Tibial artery (tissue), 4 donors: ENCODE measurements at regions not wholly inside any gene's neighbourhood (a gene's known extent, or its start where the extent isn't known, plus 50 kb on each side); places are given as distances from the start of the nearest gene placed in this dataset.

Experiments used
- DNase-seq, 2 donors: peaks; one replicate each; pipeline ENCODE4 v3.0.0-alpha.2; 2019
- H3K27ac ChIP-seq, 2 donors: fragments of 200-600 bp; sonication (generic) in 1 of 2; 1 replicate in 1 of 2; 2 replicates in 1 of 2; pipeline ENCODE4 v1.5.1; 2018 to 2019; ENCODE audit warnings: mild to moderate bottlenecking in 1 of 2
- H3K27me3 ChIP-seq, 2 donors: fragments of 200-600 bp; sonication (generic) in 1 of 2; one replicate each; pipeline versions ENCODE4 v1.5.1 to v1.6.0; 2016 to 2019
- H3K36me3 ChIP-seq, 3 donors: fragments of 200-600 bp; sonication (generic) in 2 of 3; one replicate each; pipeline ENCODE4 v1.5.1; 2016 to 2019; ENCODE audit warnings: mild to moderate bottlenecking in 2 of 3
- H3K4me1 ChIP-seq, 4 donors: fragments of 200-600 bp; sonication (generic) in 2 of 4; 1 replicate in 3 of 4; 2 replicates in 1 of 4; pipeline ENCODE4 v1.5.1; 2016 to 2019
- H3K4me3 ChIP-seq, 2 donors: fragments of 200-600 bp; sonication (generic) in 1 of 2; 1 replicate in 1 of 2; 2 replicates in 1 of 2; pipeline ENCODE4 v1.5.1; 2018 to 2019; ENCODE audit warnings: mild to moderate bottlenecking in 2 of 2
- H3K9me3 ChIP-seq, 3 donors: fragments of 200-600 bp; sonication (generic) in 1 of 3; one replicate each; pipeline ENCODE4 v1.5.1; 2016 to 2019
- CTCF ChIP-seq, 2 experiments: fragments of 200-600 bp in 1 of 2; fragments of 450-650 bp in 1 of 2; IDR thresholded peaks; one replicate each; pipeline ENCODE4 v1.5.1; 2017 to 2019; ENCODE audit warnings: antibody characterized with exemption in 2 of 2, mild to moderate bottlenecking in 1 of 2, moderate library complexity in 1 of 2
- intact Hi-C: fragments of 100-400 bp; cut with DNase I; formaldehyde crosslinking; loops from one replicate; pipeline ENCODE4 v1.15.0; 2023; ENCODE audit warnings: low total_unique reads

- H3K4me1 ChIP-seq: no peaks in the 10 kb centered on the region
- DNase-seq: no peak
- TF ChIP-seq CTCF (IDR thresholded peaks at IDR 0.05): no peak
- no peak overlapping the region for H3K4me3 ChIP-seq
- H3K36me3 ChIP-seq: no peaks in the 10 kb centered on the region
- no peak overlapping the region for H3K27ac ChIP-seq
- H3K9me3 ChIP-seq: no peaks in the 10 kb centered on the region
- H3K27me3 ChIP-seq: no peaks in the 10 kb centered on the region
- intact Hi-C loops: no loop called here
Observed at GRCh38 chr7:45447296-45447695, 126.9 kb upstream of the ADCY1 start.

GRCh38 chr7:45450571-45451204 is 123.5 kb upstream of the ADCY1 start:
- no peaks in the 10 kb centered on the region for H3K4me1 ChIP-seq
- H3K27ac ChIP-seq: no peak overlapping the region
- no peak overlapping the region for H3K4me3 ChIP-seq
- DNase-seq: no peak
- no peaks in the 10 kb centered on the region for H3K36me3 ChIP-seq
- H3K9me3 ChIP-seq: no peaks in the 10 kb centered on the region
- peaks cover 0 to 4% of the 10 kb centered on the region in 2 donors for H3K27me3 ChIP-seq
- intact Hi-C loops: no loop called here
- no peak for TF ChIP-seq CTCF (IDR thresholded peaks at IDR 0.05)

- Histone ChIP-seq H3K4me1 (no peaks in the 10 kb centered on the region), H3K27me3 (peaks cover 0 to 4% of the 10 kb centered on the region in 2 donors), H3K4me3 (no peak overlapping the region), H3K27ac (no peak overlapping the region), H3K9me3 (no peaks in the 10 kb centered on the region), H3K36me3 (no peaks in the 10 kb centered on the region)
- DNase-seq: no peak
- TF ChIP-seq CTCF (IDR thresholded peaks at IDR 0.05): no peak
- intact Hi-C loops: no loop called here
Observed at GRCh38 chr7:45451342-45452035, 122.7 kb upstream of the ADCY1 start.

- no peak overlapping the region for H3K4me3 ChIP-seq
- H3K27me3 ChIP-seq: peaks cover 0 to 4% of the 10 kb centered on the region in 2 donors
- no peak for DNase-seq
- no peaks in the 10 kb centered on the region for H3K9me3 ChIP-seq
- no peaks in the 10 kb centered on the region for H3K4me1 ChIP-seq
- no peak for TF ChIP-seq CTCF (IDR thresholded peaks at IDR 0.05)
- no peak overlapping the region for H3K27ac ChIP-seq
- H3K36me3 ChIP-seq: no peaks in the 10 kb centered on the region
- intact Hi-C loops: no loop called here
Observed at GRCh38 chr7:45454771-45455170, 119.4 kb upstream of the ADCY1 start.

- no peaks in the 10 kb centered on the region for H3K4me1 ChIP-seq
- no peak overlapping the region for H3K4me3 ChIP-seq
- no peak overlapping the region for H3K27ac ChIP-seq
- no peaks in the 10 kb centered on the region for H3K9me3 ChIP-seq
- H3K27me3 ChIP-seq: peaks cover 0 to 4% of the 10 kb centered on the region in 2 donors
- no peak for DNase-seq
- intact Hi-C loops: no loop called here
- H3K36me3 ChIP-seq: no peaks in the 10 kb centered on the region
- no peak for TF ChIP-seq CTCF (IDR thresholded peaks at IDR 0.05)
Observed at GRCh38 chr7:45455662-45456061, 118.5 kb upstream of the ADCY1 start.
